Left ventricle myocardium inferior (tissue), 1 donor: ENCODE measurements at regions not wholly inside any gene's neighbourhood (a gene's known extent, or its start where the extent isn't known, plus 50 kb on each side); places are given as distances from the start of the nearest gene placed in this dataset.

Experiments
- DNase-seq: peaks from one replicate; pipeline ENCODE4 v3.0.0-alpha.2; 2020
- H3K27ac ChIP-seq: fragments of 200-600 bp; replicated peaks from 2 replicates; pipeline ENCODE4 v1.8.0; 2021
- H3K27me3 ChIP-seq: fragments of 200-600 bp; 2 replicates; pipeline ENCODE4 v1.8.0; 2021; ENCODE audit warnings: low read depth
- H3K36me3 ChIP-seq: fragments of 200-600 bp; 2 replicates; pipeline ENCODE4 v1.8.0; 2021
- H3K4me1 ChIP-seq: fragments of 200-600 bp; 2 replicates; pipeline ENCODE4 v1.8.0; 2021
- H3K4me3 ChIP-seq: fragments of 200-600 bp; 2 replicates; pipeline ENCODE4 v1.8.0; 2021; ENCODE audit warnings: mild to moderate bottlenecking, moderate library complexity
- H3K9me3 ChIP-seq: fragments of 200-600 bp; replicated peaks from 2 replicates; pipeline ENCODE4 v1.8.0; 2021
- CTCF ChIP-seq: fragments of 200-600 bp; IDR thresholded peaks from 2 replicates; pipeline ENCODE4 v1.8.0; 2021; ENCODE audit warnings: antibody characterized with exemption, mild to moderate bottlenecking, borderline replicate concordance
- intact Hi-C: fragments of 100-400 bp; cut with micrococcal nuclease; formaldehyde crosslinking; loops from one replicate; pipeline ENCODE4 v1.11.0; 2022
- donor health status: DM: no; HTN: yes; CAD: no; lungs with severe emphysema.

GRCh38 chr13:38121267-38121666 is 228.4 kb upstream of the UFM1 start:
- no peak overlapping the region for H3K27ac ChIP-seq
- H3K4me3 ChIP-seq, result no peak overlapping the region
- H3K9me3 ChIP-seq, result no peaks in the 10 kb centered on the region
- intact Hi-C loops, result no loop called here
- no peak for TF ChIP-seq CTCF
- no peaks in the 10 kb centered on the region for H3K27me3 ChIP-seq
- H3K36me3 ChIP-seq, result no peaks in the 10 kb centered on the region
- no peaks in the 10 kb centered on the region for H3K4me1 ChIP-seq
- no peak for DNase-seq

DNA sequence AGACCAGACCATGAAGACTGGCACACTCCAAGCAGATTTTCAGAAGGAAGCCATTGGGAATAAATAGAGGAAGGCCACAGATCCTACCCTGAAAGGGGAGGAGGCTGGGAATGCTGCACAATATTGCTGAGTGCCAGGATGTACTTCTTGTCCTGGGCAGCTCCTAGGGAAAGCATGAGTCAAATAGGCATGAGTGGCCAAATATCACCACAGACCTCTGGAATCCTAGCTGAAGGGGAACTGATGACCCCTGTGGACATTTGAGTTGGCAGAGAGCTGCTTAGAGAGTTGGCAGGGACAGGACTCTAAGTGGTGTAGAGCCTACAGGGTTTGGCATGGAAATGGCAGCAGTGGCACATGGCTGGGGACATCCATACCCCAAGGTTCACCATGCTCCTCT is 234.3 kb upstream of the TRPC4 start:
- Histone ChIP-seq H3K9me3 (no peaks in the 10 kb centered on the region), H3K4me3 (no peak overlapping the region), H3K27ac (no peak overlapping the region), H3K27me3 (no peaks in the 10 kb centered on the region), H3K36me3 (no peaks in the 10 kb centered on the region), H3K4me1 (no peaks in the 10 kb centered on the region)
- DNase-seq, result no peak
- TF ChIP-seq CTCF, result no peak
- intact Hi-C loops, result no loop called here

DNA sequence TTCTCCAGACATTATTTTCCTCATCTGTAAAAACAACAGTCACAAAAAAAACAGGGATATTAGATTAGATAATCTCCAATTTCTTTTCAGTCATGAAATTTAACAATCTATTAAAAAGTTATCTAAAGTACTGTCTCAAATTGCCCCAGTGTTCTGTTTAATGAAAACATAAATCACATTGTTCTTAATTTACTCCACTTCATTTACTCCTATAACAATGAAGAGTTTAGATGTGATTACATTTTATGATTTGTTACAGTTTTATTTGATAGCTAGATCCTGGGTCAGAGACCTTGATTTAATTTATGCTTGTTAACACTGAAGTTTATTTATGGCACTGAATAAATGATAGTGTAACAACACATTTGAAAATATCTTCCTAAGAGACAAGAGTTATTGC is 230.2 kb upstream of the TRPC4 start:
- TF ChIP-seq CTCF, result no peak
- Histone ChIP-seq H3K9me3 (no peaks in the 10 kb centered on the region), H3K36me3 (no peaks in the 10 kb centered on the region), H3K27me3 (no peaks in the 10 kb centered on the region), H3K4me3 (no peak overlapping the region), H3K27ac (no peak overlapping the region), H3K4me1 (no peaks in the 10 kb centered on the region)
- intact Hi-C loops, result no loop called here
- DNase-seq, result no peak

DNA sequence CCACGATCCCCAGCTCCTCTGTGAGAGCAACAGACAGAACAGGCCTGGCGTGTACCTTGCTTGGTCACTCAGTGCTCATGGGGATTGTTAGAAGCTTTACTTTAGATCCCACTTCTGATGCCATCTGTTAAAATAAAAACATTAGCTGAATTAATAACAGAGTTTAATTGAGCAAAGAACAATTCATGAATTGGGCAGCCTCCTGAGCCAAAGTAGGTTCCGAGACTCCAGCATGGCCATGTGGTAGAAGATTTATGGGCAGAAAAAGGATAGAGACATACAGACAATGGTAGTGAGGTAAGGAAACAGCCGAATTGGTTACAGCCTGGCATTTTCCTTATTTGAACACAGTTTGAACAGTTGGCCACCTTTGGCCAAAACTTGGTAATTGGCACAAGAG is 223.9 kb upstream of the TRPC4 start:
- no peaks in the 10 kb centered on the region for H3K27me3 ChIP-seq
- DNase-seq, result no peak
- no peaks in the 10 kb centered on the region for H3K4me1 ChIP-seq
- H3K36me3 ChIP-seq, result no peaks in the 10 kb centered on the region
- TF ChIP-seq CTCF, result no peak
- H3K27ac ChIP-seq, result no peak overlapping the region
- H3K4me3 ChIP-seq, result no peak overlapping the region
- H3K9me3 ChIP-seq, result no peaks in the 10 kb centered on the region
- intact Hi-C loops, result no loop called here

- peaks cover 20% of the 10 kb centered on the region for H3K9me3 ChIP-seq
- H3K4me1 ChIP-seq, result no peaks in the 10 kb centered on the region
- intact Hi-C loops, result no loop called here
- no peaks in the 10 kb centered on the region for H3K27me3 ChIP-seq
- DNase-seq, result no peak
- no peak overlapping the region for H3K27ac ChIP-seq
- no peak for TF ChIP-seq CTCF
- H3K36me3 ChIP-seq, result no peaks in the 10 kb centered on the region
- no peak overlapping the region for H3K4me3 ChIP-seq
Measured at GRCh38 chr13:38090913-38091312, 221.3 kb upstream of the TRPC4 start.

DNA sequence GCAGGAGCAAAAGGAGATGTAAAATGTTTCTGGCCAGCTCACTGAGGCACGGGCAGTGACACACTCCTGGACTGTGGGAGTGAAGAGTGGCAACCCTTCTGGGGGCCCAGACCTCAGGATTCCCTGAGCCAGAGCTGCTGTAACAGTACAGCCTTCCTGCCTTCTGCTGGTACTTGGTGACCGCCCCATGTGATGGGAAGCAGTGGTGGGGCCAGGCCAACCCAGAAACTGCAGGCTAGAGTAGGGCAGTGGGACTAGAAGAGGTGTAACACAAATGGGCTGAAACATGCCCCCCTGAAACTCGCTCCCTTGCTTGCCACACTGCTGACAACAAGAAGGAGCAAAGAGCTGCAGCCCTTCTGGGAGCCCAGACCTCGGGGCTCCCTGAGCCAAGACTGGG is 217.1 kb upstream of the TRPC4 start:
- no peak for DNase-seq

More for the DNA sequence above, 217.1 kb upstream of the TRPC4 start:
- H3K27ac ChIP-seq, result no peak overlapping the region
- no peak for TF ChIP-seq CTCF
- intact Hi-C loops, result no loop called here
- no peaks in the 10 kb centered on the region for H3K36me3 ChIP-seq
- H3K9me3 ChIP-seq, result peaks cover 54% of the 10 kb centered on the region
- no peaks in the 10 kb centered on the region for H3K27me3 ChIP-seq
- no peak overlapping the region for H3K4me3 ChIP-seq
- H3K4me1 ChIP-seq, result no peaks in the 10 kb centered on the region
